GM12878 (cell line): ENCODE measurements at regions not wholly inside any gene's neighbourhood (a gene's known extent, or its start where the extent isn't known, plus 50 kb on each side); places are given as distances from the start of the nearest gene placed in this dataset.

Experiments
- ATAC-seq: fragments of 200-7000 bp; cut with Tn5 transposase; 3 replicates; pipeline ENCODE4 v1.9.1; 2020; ENCODE audit warnings: mild to moderate bottlenecking, moderate library complexity
- BruUV-seq: library from RNA; stranded (reverse); fragments of 400-500 nt; replicated peaks from 2 replicates; lab custom pipeline; 2021; lab: Mats Ljungman, UMichigan
- CTCF ChIA-PET: fragments of 300-600 bp; sonication (Branson Sonifier 250); formaldehyde crosslinking; extraction: SDS; loops from one replicate; lab custom pipeline; 2021; ENCODE audit warnings: inconsistent platforms; lab: Yijun Ruan, JAX
- POLR2A ChIA-PET: fragments of 350-600 bp; formaldehyde crosslinking; extraction: SDS; loops from one replicate; lab custom pipeline; 2021; ENCODE audit warnings: inconsistent platforms; lab: Charles Lee
- RAD21 ChIA-PET: fragments of 300-600 bp; sonication (Branson Sonifier 250); formaldehyde crosslinking; loops from one replicate; lab custom pipeline; 2023; ENCODE audit warnings: antibody characterized with exemption; ENCODE audit not compliant: unreplicated experiment; lab: Charles Lee
- SMC1A ChIA-PET: fragments of 300-600 bp; sonication (Branson Sonifier 250); formaldehyde crosslinking; loops from one replicate; lab custom pipeline; 2023; ENCODE audit not compliant: unreplicated experiment, uncharacterized antibody; lab: Charles Lee
- DNase-seq: peaks from one replicate; pipeline ENCODE4 v3.0.0-alpha.2; 2011; ENCODE audit warnings: low read depth, low spot score
- FAIRE-seq: peaks from 3 replicates; lab custom pipeline; 2011; peaks lifted over from hg19 to GRCh38; lab: Jason Lieb, UNC
- H2AFZ ChIP-seq: 2 replicates; pipeline ENCODE4 v1.6.0; 2011; ENCODE audit warnings: low read depth, low read length, control low read depth; ENCODE audit not compliant: control insufficient read depth
- H3K27ac ChIP-seq: 2 replicates; pipeline ENCODE4 v1.5.1; 2011; ENCODE audit warnings: control low read depth; ENCODE audit not compliant: control insufficient read depth, insufficient read depth
- H3K27me3 ChIP-seq, 2 experiments: replicated peaks in 1 of 2; 2 replicates each; pipeline versions ENCODE4 v1.6.0 to v1.6.1; 2011; ENCODE audit warnings: low read length in 1 of 2; ENCODE audit not compliant: control insufficient read depth in 2 of 2, insufficient read depth in 2 of 2
- H3K36me3 ChIP-seq, 2 experiments: 2 replicates each; pipeline ENCODE4 v1.5.1; 2011; ENCODE audit warnings: low read length in 1 of 2; ENCODE audit not compliant: control insufficient read depth in 2 of 2, insufficient read depth in 2 of 2
- H3K4me1 ChIP-seq: 2 replicates; pipeline ENCODE4 v1.6.1; 2011; ENCODE audit warnings: mild to moderate bottlenecking, low read length, moderate library complexity, mixed read lengths; ENCODE audit not compliant: control insufficient read depth, insufficient read depth
- H3K4me2 ChIP-seq: 2 replicates; pipeline ENCODE4 v1.6.0; 2011; ENCODE audit warnings: control low read depth; ENCODE audit not compliant: control insufficient read depth, insufficient read depth
- H3K4me3 ChIP-seq: fragments of 200-600 bp; sonication (generic); 2 replicates; pipeline ENCODE4 v1.5.1; 2016
- H3K79me2 ChIP-seq: 2 replicates; pipeline ENCODE4 v1.6.0; 2011; ENCODE audit warnings: low read length; ENCODE audit not compliant: control insufficient read depth, insufficient read depth
- H3K9ac ChIP-seq: 2 replicates; pipeline ENCODE4 v1.8.0; 2011; ENCODE audit warnings: low read length, control low read depth, mixed read lengths; ENCODE audit not compliant: control insufficient read depth, insufficient read depth
- H3K9me3 ChIP-seq: replicated peaks from 3 replicates; pipeline ENCODE4 v1.5.1; 2011; ENCODE audit warnings: mild to moderate bottlenecking, low read length; ENCODE audit not compliant: control insufficient read depth, insufficient read depth
- H4K20me1 ChIP-seq: 2 replicates; pipeline ENCODE4 v1.6.0; 2011; ENCODE audit not compliant: control insufficient read depth, insufficient read depth
- BCL11A ChIP-seq: IDR thresholded peaks from 2 replicates; pipeline ENCODE4 v1.6.1; 2011; ENCODE audit warnings: low read depth, low read length
- EED ChIP-seq: sonication (generic); IDR thresholded peaks from 2 replicates; pipeline ENCODE4 v1.6.1; 2016; ENCODE audit warnings: antibody characterized with exemption, low read depth
- JUND ChIP-seq: IDR thresholded peaks from 2 replicates; pipeline ENCODE4 v1.6.1; 2012; ENCODE audit warnings: low read depth, mild to moderate bottlenecking, low read length, improper control_type of control experiment, moderate library complexity
- SREBF1 ChIP-seq: IDR thresholded peaks from 2 replicates; pipeline ENCODE4 v1.6.1; 2012; ENCODE audit warnings: mild to moderate bottlenecking, low read length
- STAT1 ChIP-seq: fragments of 450-650 bp; conservative IDR thresholded peaks from 2 replicates; pipeline ENCODE4 v1.6.1; 2014; ENCODE audit warnings: antibody characterized with exemption, mild to moderate bottlenecking
- ZSCAN29 ChIP-seq: fragments of 450-650 bp; IDR thresholded peaks from 2 replicates; pipeline ENCODE4 v1.6.1; 2017; ENCODE audit warnings: mild to moderate bottlenecking, moderate library complexity
- ZZZ3 ChIP-seq: IDR thresholded peaks from 2 replicates; pipeline ENCODE4 v1.6.1; 2011; ENCODE audit warnings: low read depth; ENCODE audit not compliant: control insufficient read depth, insufficient read length
- WGBS: methylation state at CpG from one replicate; pipeline ENCODE4 v1.1.6; 2016; ENCODE audit warnings: low lambda C conversion rate; ENCODE audit not compliant: insufficient replicate concordance, insufficient coverage; ENCODE audit errors: missing lambda C conversion rate; 5-methylcytosine and 5-hydroxymethylcytosine counted together
- in situ Hi-C: fragments of 300-500 bp; cut with MboI; formaldehyde crosslinking; loops from 9 replicates; pipeline ENCODE4 v1.14.3; 2018; ENCODE audit warnings: mixed read lengths
- intact Hi-C: fragments of 100-400 bp; cut with micrococcal nuclease; formaldehyde crosslinking; loops from one replicate; pipeline ENCODE4 v1.14.2; 2022; ENCODE audit not compliant: unreplicated experiment
- TF ChIP-seq, protein P1 (sequence below): fragments of 450-650 bp; IDR thresholded peaks from 2 replicates; pipeline ENCODE4 v1.6.1; 2017; ENCODE audit warnings: low read depth, mild to moderate bottlenecking, moderate library complexity

GRCh38 chr3:194906970-194907629 lies 221.4 kb downstream of the FAM43A start:
- Histone ChIP-seq H3K9ac (no peak overlapping the region), H3K9me3 (no peaks in the 10 kb centered on the region; the same call in 2 of the 3 replicates), H2AFZ (no peak overlapping the region), H3K4me1 (no peaks in the 10 kb centered on the region), H4K20me1 (no peaks in the 10 kb centered on the region), H3K27ac (no peak overlapping the region), H3K4me2 (no peak overlapping the region), H3K79me2 (no peaks in the 10 kb centered on the region), H3K36me3 (no peaks in the 10 kb centered on the region), H3K4me3 (no peak overlapping the region), H3K27me3 (no peaks in the 10 kb centered on the region)
- TF ChIP-seq JUND (no peak), SREBF1 (no peak), BCL11A (no peak), EED (no peak), ZSCAN29 (no peak), STAT1 (no peak), ZZZ3 (no peak)
- TF ChIP-seq, protein P1, sequence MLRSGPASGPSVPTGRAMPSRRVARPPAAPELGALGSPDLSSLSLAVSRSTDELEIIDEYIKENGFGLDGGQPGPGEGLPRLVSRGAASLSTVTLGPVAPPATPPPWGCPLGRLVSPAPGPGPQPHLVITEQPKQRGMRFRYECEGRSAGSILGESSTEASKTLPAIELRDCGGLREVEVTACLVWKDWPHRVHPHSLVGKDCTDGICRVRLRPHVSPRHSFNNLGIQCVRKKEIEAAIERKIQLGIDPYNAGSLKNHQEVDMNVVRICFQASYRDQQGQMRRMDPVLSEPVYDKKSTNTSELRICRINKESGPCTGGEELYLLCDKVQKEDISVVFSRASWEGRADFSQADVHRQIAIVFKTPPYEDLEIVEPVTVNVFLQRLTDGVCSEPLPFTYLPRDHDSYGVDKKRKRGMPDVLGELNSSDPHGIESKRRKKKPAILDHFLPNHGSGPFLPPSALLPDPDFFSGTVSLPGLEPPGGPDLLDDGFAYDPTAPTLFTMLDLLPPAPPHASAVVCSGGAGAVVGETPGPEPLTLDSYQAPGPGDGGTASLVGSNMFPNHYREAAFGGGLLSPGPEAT = no peak
- DNase-seq = no peak
- ChIA-PET POLR2A (no interaction called here), SMC1A (no interaction called here), RAD21 (no interaction called here), CTCF (no interaction called here)
- FAIRE-seq = no peak
- 64% methylated on average over 11 of the region's 11 CpGs for WGBS
- in situ Hi-C loops = no loop called here
- no TSS peak for BruUV-seq
- no peak for ATAC-seq
- intact Hi-C loops = no loop called here
